PC-9 (cell line): ENCODE measurements at regions not wholly inside any gene's neighbourhood (a gene's known extent, or its start where the extent isn't known, plus 50 kb on each side); places are given as distances from the start of the nearest gene placed in this dataset.

ENCODE experiments used
- CTCF ChIP-seq: fragments of 200-600 bp; sonication (generic); conservative IDR thresholded peaks from 2 replicates; pipeline ENCODE4 v1.6.1; 2017; ENCODE audit warnings: mixed run types, antibody characterized with exemption, mild to moderate bottlenecking, moderate library complexity
- EZH2 ChIP-seq: fragments of 200-600 bp; sonication (generic); IDR thresholded peaks from 2 replicates; pipeline ENCODE4 v1.8.0; 2017; ENCODE audit warnings: antibody characterized with exemption, low read depth

GRCh38 chr5:72612810-72613209, 105.6 kb upstream of the ZNF366 start:
- no peak for TF ChIP-seq CTCF
- no peak for TF ChIP-seq EZH2
